Right forelimb (tissue), 1 donor: ENCODE measurements at regions not wholly inside any gene's neighbourhood (a gene's known extent, or its start where the extent isn't known, plus 50 kb on each side); places are given as distances from the start of the nearest gene placed in this dataset.

ENCODE experiments used
- DNase-seq: peaks from one replicate; pipeline ENCODE4 v3.0.0-alpha.2; 2018

- no peak for DNase-seq
Observed at GRCh38 chr3:178455226-178455625, 81.0 kb upstream of the KCNMB2 start.

- DNase-seq: no peak
Observed at GRCh38 chr3:178455946-178456345, 80.3 kb upstream of the KCNMB2 start.

GRCh38 chr3:178456621-178457285 lies 79.5 kb upstream of the KCNMB2 start:
- DNase-seq: no peak

- no peak for DNase-seq
Observed at GRCh38 chr3:178457511-178457910, 78.7 kb upstream of the KCNMB2 start.

- no peak for DNase-seq
Observed at GRCh38 chr3:178458313-178459037, 77.8 kb upstream of the KCNMB2 start.

GRCh38 chr3:178459038-178459410 lies 77.2 kb upstream of the KCNMB2 start:
- DNase-seq: no peak

- DNase-seq: no peak
Observed at GRCh38 chr3:178465260-178466180, 70.7 kb upstream of the KCNMB2 start.

- DNase-seq: no peak
Observed at GRCh38 chr3:178472941-178473340, 63.3 kb upstream of the KCNMB2 start.

- no peak for DNase-seq
Observed at GRCh38 chr3:178474526-178474925, 61.7 kb upstream of the KCNMB2 start.

- no peak for DNase-seq
Observed at GRCh38 chr3:178475062-178475461, 61.2 kb upstream of the KCNMB2 start.

GRCh38 chr3:178476886-178477285 lies 59.4 kb upstream of the KCNMB2 start:
- DNase-seq: no peak

- no peak for DNase-seq
Observed at GRCh38 chr3:178479446-178479845, 56.8 kb upstream of the KCNMB2 start.

- DNase-seq: no peak
Observed at GRCh38 chr3:178479860-178480259, 56.4 kb upstream of the KCNMB2 start.

GRCh38 chr3:178480274-178480673 lies 56.0 kb upstream of the KCNMB2 start:
- no peak for DNase-seq

- DNase-seq: no peak
Observed at GRCh38 chr3:178480795-178481194, 55.4 kb upstream of the KCNMB2 start.

- no peak for DNase-seq
Observed at GRCh38 chr3:178482981-178483380, 53.3 kb upstream of the KCNMB2 start.

GRCh38 chr3:178483704-178484103 lies 52.5 kb upstream of the KCNMB2 start:
- no peak for DNase-seq

- no peak for DNase-seq
Observed at GRCh38 chr3:178485756-178486155, 50.5 kb upstream of the KCNMB2 start.
